ENCODE measurements at regions not wholly inside any gene's neighbourhood (a gene's known extent, or its start where the extent isn't known, plus 50 kb on each side); places are given as distances from the start of the nearest gene placed in this dataset.
"Not testable (repeated sequence)": the region's sequence is repeated elsewhere in the genome, so short reads cannot be mapped to it uniquely, and the experiment has no call there.

GRCh38 chr5:33105521-33105941 is 335.2 kb upstream of the TARS1 start:
- ATAC-seq (no peak), DNase-seq (ENCODE audit: low spot score) (no peak)
- intact Hi-C loops (cut with DNase I) = no loop called here

DNA sequence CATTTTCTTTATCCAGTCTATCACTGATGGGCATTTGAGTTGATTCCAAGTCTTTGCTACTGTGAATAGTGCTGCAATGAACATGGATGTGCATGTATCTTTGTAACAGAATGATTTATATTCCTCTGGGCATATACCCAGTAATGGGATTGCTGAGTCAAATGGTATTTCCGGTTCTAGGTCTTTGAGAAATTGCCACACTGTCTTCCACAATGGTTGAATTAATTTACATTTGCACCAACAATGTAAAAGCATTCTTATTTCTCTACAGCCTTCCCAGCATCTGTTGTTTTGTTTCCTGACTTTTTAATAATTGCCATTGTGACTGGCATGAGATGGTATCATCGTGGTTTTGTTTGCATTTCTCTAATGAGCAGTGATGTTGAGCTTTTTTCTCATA is 330.3 kb upstream of the TARS1 start:
- DNase-seq (ENCODE audit: low spot score); intact Hi-C loops (cut with DNase I); ATAC-seq: not testable (repeated sequence)

- ATAC-seq (no peak), DNase-seq (ENCODE audit: low spot score) (no peak)
- intact Hi-C loops (cut with DNase I) = no loop called here
Observed at GRCh38 chr5:33114361-33114760, 326.4 kb upstream of the TARS1 start.

- intact Hi-C loops (cut with DNase I) = no loop called here
- no peak for ATAC-seq
- no peak for DNase-seq (ENCODE audit: low spot score)
Observed at GRCh38 chr5:33115467-33115866, 325.3 kb upstream of the TARS1 start.

DNA sequence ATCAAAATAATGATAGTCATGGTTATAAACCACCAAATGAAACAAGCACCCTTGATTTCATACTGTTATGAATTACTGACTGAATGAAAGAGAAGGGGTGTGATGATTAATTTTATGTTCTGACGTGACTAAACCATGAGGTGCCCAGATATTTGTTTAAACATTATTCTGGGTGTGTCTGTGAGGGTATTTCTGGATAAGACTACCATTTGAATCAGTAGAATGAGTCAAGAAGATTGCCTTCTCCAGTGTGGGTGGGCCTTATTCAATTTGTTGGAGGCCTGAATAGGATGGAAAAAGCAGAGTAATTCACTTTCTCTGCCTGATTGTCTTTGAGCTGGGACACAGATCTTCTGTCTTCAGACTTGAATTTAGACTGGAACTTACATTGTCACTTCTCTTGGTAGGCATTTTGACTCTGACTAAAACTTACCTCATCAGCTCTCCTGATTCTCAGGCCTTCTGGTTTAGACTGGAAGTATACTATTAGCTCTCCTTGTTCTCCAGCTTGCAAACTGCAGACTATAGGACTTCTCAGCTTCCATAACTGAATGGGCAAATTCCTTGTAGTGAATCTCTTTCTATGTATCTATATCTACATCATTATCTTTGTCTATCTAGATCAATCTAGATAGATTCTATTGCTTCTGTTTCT is 321.9 kb upstream of the TARS1 start:
- intact Hi-C loops (cut with DNase I) = no loop called here
- no peak for DNase-seq (ENCODE audit: low spot score)
- no peak for ATAC-seq

DNA sequence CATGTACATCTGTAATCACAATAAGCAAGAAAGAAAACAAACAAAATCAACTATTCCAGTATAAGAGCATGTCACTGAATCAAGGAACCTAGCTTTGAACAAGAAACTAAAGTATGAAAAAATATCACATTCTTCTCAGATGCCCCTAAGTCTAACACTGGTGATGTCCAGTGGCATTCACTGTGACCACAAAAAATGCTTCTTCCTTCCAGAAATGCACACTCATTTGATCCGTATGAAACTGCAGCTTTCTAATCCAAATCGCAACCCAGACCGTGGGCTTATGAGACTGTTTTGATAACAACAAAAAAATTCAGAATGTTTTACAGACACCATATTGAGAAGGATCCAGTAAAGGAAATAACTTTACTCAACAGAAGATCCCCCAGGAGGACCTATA is 320.1 kb upstream of the TARS1 start:
- DNase-seq (ENCODE audit: low spot score) (no peak), ATAC-seq (no peak)
- intact Hi-C loops (cut with DNase I) = no loop called here

DNA sequence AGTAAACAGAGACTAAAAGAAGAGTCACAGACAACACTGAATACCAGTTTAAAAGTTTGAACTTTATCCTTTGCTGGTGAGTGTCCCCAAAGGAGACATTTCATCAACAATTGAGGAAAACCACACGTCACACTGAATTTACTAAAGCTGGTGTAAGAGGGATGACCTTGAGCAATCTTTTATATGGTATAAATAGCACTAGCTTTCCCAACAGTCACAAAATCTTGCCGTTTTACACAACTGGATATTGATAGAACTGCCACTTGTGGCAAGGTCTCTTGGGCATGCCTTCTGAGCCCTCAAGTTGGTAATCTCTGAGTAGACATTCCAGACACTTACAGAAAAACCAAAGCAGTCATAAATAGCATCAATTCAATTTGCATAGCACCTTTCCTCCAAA is 311.5 kb upstream of the TARS1 start:
- DNase-seq (ENCODE audit: low spot score) = no peak
- intact Hi-C loops (cut with DNase I) = no loop called here
- ATAC-seq = no peak

- intact Hi-C loops (cut with DNase I) = no loop called here
- DNase-seq (ENCODE audit: low spot score) (no peak), ATAC-seq (no peak)
Observed at GRCh38 chr5:33136785-33137184, 304.0 kb upstream of the TARS1 start.

DNA sequence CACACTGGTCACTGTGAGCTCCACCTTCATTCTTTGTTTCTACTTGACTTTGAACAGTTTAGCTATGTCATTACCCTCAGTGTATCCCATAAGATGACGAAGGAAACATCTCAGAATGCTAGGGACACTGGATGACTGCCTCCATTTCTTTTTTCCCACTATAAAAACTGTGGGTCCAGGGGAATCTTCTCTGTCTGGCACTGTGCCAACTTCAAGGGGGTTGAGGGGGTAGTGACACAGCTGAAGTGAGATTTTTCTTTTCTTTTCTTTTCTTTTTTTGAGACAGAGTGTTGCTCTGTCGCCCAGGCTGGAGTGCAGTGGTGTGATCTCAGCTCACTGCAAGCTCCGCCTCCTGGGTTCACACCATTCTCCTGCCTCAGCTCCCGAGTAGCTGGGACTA is 302.6 kb upstream of the TARS1 start:
- DNase-seq (ENCODE audit: low spot score); ATAC-seq; intact Hi-C loops (cut with DNase I): not testable (repeated sequence)

- no peak for ATAC-seq
- intact Hi-C loops (cut with DNase I) = no loop called here
- DNase-seq (ENCODE audit: low spot score) = no peak
Observed at GRCh38 chr5:33143405-33144123, 297.2 kb upstream of the TARS1 start.

GRCh38 chr5:33146881-33147280 is 293.9 kb upstream of the TARS1 start:
- ATAC-seq = no peak
- DNase-seq (ENCODE audit: low spot score) = no peak
- intact Hi-C loops (cut with DNase I) = no loop called here

GRCh38 chr5:33148076-33148513 is 292.7 kb upstream of the TARS1 start:
- intact Hi-C loops (cut with DNase I) = no loop called here
- peak; percentile 94 for ATAC-seq
- peak; percentile 65 for DNase-seq (ENCODE audit: low spot score)

DNA sequence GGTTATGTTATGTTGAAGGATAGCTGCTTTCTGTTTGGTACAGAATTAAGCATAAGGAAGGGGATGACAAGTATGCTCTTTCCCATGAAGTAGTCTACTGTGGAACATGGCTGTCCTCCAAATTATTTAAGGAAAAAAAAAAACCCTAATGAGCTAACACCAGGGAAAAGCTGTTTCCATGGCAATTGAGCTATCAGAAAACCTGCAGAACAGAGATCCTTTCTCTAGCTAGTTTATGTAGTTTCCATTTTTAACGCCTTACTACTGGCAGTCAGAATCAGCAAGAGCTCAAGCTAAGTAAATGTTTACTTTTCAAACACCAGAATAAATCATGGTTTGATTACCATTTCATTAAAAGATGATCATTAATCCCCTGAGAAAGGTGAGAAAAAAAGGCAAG is 287.4 kb upstream of the TARS1 start:
- intact Hi-C loops (cut with DNase I) = no loop called here
- DNase-seq (ENCODE audit: low spot score) (no peak), ATAC-seq (no peak)

- DNase-seq (ENCODE audit: low spot score) (no peak), ATAC-seq (no peak)
- intact Hi-C loops (cut with DNase I) = no loop called here
Observed at GRCh38 chr5:33153831-33154230, 286.9 kb upstream of the TARS1 start.

GRCh38 chr5:33160871-33161270 is 279.9 kb upstream of the TARS1 start:
- ATAC-seq (no peak), DNase-seq (ENCODE audit: low spot score) (no peak)
- intact Hi-C loops (cut with DNase I) = no loop called here

DNA sequence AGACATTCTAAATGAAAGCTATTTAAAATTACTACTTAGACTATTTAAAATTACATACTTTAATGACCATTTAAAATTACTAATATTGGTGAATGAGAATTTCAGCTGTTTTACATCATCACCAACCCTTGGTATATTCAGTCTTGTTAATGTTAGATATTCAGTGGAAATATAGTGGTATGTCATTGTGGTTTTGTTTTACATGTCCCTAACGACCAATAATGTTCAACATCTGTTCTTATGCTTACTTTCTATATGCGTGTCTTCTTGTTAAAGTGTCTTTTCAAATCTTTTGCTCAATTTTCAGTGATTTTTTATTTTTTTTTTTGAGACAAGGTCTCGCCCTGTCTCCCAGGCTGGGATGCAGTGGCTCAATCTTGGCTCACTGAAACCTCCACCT is 279.3 kb upstream of the TARS1 start:
- ATAC-seq = no peak
- intact Hi-C loops (cut with DNase I) = no loop called here
- DNase-seq (ENCODE audit: low spot score) = no peak

GRCh38 chr5:33162057-33162456 is 278.7 kb upstream of the TARS1 start:
- DNase-seq (ENCODE audit: low spot score) = no peak
- no peak for ATAC-seq
- intact Hi-C loops (cut with DNase I) = no loop called here

GRCh38 chr5:33166522-33166921 is 274.2 kb upstream of the TARS1 start:
- DNase-seq (ENCODE audit: low spot score) (no peak), ATAC-seq (no peak)
- intact Hi-C loops (cut with DNase I) = no loop called here

DNA sequence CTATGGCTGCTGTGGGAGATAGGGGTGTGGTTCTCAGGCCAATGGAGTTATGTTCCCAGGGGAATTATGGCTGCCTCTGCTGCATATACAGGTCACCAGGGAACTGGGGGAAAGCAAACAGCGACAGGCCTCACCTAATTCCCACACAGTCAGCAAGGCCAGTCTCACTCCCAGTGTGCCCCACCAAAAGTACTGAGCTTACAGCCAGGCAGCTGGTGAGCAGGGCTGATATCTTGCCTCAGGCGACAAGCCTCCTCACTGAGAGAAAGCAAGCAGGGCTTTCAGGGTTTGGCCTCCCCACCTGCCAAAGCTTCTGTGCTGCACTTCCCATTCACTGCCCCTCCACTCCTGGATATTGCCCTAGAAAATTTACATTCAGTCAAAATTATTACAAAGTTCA is 273.8 kb upstream of the TARS1 start:
- ATAC-seq (no peak), DNase-seq (ENCODE audit: low spot score) (no peak)
- intact Hi-C loops (cut with DNase I) = no loop called here

DNA sequence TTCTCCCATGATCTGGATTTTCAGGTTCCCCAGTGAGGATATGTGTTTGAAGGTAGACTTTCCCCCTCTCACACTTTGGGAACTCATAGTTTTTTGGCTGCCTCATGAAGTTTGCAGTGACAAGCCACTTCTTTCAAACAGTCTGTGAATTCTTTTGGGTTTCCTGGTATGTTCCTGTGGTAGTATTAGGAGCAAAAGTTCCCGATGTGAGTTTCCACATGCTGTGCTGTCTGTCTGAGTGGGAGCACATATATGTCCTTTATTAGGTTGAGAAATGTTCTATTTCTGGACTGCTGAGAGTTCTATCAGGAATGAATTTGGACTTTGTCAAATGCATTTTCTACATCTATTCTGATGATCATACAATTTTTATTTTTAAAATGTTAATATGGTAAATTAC is 273.2 kb upstream of the TARS1 start:
- DNase-seq (ENCODE audit: low spot score) (no peak), ATAC-seq (no peak)
- intact Hi-C loops (cut with DNase I) = no loop called here

DNA sequence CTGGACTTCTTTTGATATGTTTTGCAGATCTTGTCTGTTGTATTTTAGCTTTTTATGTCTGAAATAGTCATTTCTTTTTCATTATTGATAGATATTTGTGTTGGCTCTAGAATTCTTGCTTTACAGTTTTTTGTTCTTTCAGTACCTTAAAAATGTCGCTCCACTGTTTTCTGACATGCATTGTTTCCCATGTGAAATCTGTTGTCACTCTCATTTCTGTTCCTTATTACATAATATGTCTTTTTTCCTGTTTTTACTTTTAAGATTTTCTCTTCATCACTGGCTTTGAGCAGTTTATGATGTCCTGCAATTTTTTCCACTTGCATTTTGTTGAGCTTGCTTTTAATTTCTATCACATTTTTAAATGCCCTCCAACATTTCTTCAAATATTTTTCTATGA is 270.4 kb upstream of the TARS1 start:
- ATAC-seq (no peak), DNase-seq (ENCODE audit: low spot score) (no peak)

More for the DNA sequence above, 270.4 kb upstream of the TARS1 start:
- intact Hi-C loops (cut with DNase I) = no loop called here
